HG02943 (cell line): ENCODE measurements at regions not wholly inside any gene's neighbourhood (a gene's known extent, or its start where the extent isn't known, plus 50 kb on each side); places are given as distances from the start of the nearest gene placed in this dataset.

Source experiments
- ATAC-seq: cut with Tn5 transposase; IDR thresholded peaks from one replicate; pipeline ENCODE4 v1.9.1; 2021; ENCODE audit warnings: mild to moderate bottlenecking, low read depth, moderate library complexity; ENCODE audit not compliant: unreplicated experiment

GRCh38 chr4:13190093-13190721, 293.9 kb downstream of the RAB28 start:
- no peak for ATAC-seq

GRCh38 chr4:13184199-13184598, 299.9 kb downstream of the RAB28 start:
- ATAC-seq, result no peak

GRCh38 chr4:13182133-13182532, 302.0 kb downstream of the RAB28 start:
- ATAC-seq, result no peak

GRCh38 chr4:13181681-13182080, 302.5 kb downstream of the RAB28 start:
- no peak for ATAC-seq

- ATAC-seq, result no peak
Observed at GRCh38 chr4:13180701-13181100, 303.4 kb downstream of the RAB28 start.

GRCh38 chr4:13178621-13179020, 305.5 kb downstream of the RAB28 start:
- ATAC-seq, result no peak

GRCh38 chr4:13176741-13177142, 307.4 kb downstream of the RAB28 start:
- no peak for ATAC-seq

- no peak for ATAC-seq
Observed at GRCh38 chr4:13174926-13175325, 309.2 kb downstream of the RAB28 start.

GRCh38 chr4:13174001-13174400, 310.1 kb downstream of the RAB28 start:
- ATAC-seq, result no peak

- no peak for ATAC-seq
Observed at GRCh38 chr4:13171292-13172057, 312.7 kb downstream of the RAB28 start.

- no peak for ATAC-seq
Observed at GRCh38 chr4:13169731-13170525, 314.2 kb downstream of the RAB28 start.

- no peak for ATAC-seq
Observed at GRCh38 chr4:13168326-13168725, 315.8 kb downstream of the RAB28 start.

- no peak for ATAC-seq
Observed at GRCh38 chr4:13166214-13166613, 317.9 kb downstream of the RAB28 start.

- no peak for ATAC-seq
Observed at GRCh38 chr4:13164783-13165331, 319.3 kb downstream of the RAB28 start.

GRCh38 chr4:13162886-13163285, 321.3 kb downstream of the RAB28 start:
- no peak for ATAC-seq

- no peak for ATAC-seq
Observed at GRCh38 chr4:13160920-13161319, 323.2 kb downstream of the RAB28 start.

GRCh38 chr4:13159041-13159620, 325.0 kb downstream of the RAB28 start:
- no peak for ATAC-seq

GRCh38 chr4:13151194-13151593, 332.9 kb downstream of the RAB28 start:
- ATAC-seq, result no peak

- ATAC-seq, result no peak
Observed at GRCh38 chr4:13143222-13144070, 340.7 kb downstream of the RAB28 start.

- no peak for ATAC-seq
Observed at GRCh38 chr4:13142726-13143125, 341.4 kb downstream of the RAB28 start.
